Epithelial cell of prostate (primary cell): ENCODE measurements at regions not wholly inside any gene's neighbourhood (a gene's known extent, or its start where the extent isn't known, plus 50 kb on each side); places are given as distances from the start of the nearest gene placed in this dataset.

Experiments used
- DNase-seq: peaks from one replicate; pipeline ENCODE4 v3.0.0-alpha.2; 2011; ENCODE audit warnings: low read depth, low spot score
- H3K27ac ChIP-seq: fragments of 450-650 bp; 2 replicates; pipeline ENCODE4 v1.5.1; 2017; ENCODE audit warnings: mild to moderate bottlenecking

DNA sequence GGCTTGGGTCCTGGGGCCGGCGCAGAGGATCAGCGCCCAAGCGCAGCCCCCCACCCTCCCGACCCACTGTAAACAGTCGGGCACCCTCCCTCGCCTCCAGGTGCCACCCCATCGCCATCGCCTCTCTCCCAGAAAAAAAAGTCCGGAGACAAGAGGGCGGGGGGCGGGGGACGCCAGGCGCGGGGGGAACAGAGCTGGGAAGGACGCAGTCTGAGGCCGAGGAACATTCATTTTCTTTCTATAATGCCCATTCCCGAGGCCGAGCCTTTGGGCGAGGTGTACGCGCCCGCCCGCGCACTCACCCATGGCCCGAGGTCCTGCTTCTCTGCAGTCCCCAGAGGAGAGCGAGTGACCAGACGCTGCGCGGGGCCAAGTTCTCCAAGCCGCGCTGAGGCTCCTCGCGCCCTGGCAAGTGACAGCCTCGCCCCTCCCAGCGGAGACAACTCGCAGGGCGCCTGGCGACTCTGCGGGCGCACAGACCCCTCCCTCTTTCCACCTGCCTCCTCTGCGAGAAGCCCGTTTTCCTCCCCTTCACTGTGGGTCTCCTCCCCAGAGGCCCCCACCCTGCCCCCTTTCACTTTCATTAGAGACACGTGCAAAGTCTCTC, 63.5 kb upstream of the WDR17 start:
- no peak for DNase-seq
- no peak overlapping the region for H3K27ac ChIP-seq

DNA sequence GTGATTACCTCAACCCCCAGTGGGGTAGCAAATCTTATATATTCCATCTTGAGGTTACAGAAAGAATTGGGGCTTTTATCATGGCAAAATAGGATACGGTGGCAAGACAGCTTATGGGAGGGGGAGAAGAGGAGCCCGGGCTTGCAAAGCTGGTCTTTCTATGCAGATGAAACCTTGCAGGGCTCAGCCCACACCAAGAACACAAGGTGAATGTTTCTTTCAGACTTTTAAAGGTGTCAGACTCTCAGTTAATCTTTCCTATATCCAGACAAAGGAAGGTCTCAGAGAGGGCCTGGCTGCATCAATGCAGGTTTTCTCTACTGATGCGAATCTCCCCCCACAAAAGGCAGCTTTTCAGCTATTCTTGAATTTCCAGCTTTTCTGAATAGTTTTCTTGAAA, 59.9 kb upstream of the WDR17 start:
- DNase-seq: no peak
- H3K27ac ChIP-seq: no peak overlapping the region

DNA sequence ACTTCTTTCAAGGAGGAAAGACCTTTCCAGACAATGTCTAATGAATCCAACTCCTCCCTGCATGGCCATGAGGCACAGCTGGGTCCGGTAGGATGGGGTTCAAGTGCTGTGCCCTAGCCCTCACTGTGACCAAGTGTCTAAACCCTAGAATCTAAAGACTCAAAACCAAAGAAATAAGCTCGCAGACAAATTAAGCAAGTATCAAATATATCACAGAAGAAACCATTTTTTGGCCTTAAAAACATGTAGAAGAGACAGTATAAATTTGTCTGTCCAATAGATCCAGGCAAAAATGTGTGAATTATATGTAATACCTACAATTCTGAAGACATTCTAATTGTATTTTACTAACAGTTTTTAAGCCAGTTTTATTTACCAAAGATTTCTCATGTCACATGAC, 56.4 kb upstream of the WDR17 start:
- H3K27ac ChIP-seq: no peak overlapping the region
- no peak for DNase-seq

DNA sequence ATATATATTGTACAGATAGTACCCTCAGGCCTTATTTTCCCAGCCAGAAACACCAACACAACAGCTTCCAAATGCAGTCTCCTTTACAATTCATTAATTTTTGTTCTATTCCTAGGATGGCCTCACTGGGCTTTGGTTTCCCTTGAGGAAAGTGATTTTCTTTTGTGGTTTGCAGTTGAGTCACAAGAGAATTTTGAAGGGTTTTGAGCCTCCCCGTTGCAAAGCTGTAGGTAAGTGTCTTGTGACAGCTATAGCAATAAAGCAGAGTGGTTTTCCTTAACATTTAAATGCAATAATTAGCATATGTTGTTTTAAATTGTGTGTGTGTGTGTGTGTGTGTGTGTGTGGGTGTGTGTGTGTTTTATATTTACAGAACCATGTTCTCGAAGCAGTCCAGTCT, 54.1 kb upstream of the WDR17 start:
- DNase-seq: no peak
- H3K27ac ChIP-seq: no peak overlapping the region

DNA sequence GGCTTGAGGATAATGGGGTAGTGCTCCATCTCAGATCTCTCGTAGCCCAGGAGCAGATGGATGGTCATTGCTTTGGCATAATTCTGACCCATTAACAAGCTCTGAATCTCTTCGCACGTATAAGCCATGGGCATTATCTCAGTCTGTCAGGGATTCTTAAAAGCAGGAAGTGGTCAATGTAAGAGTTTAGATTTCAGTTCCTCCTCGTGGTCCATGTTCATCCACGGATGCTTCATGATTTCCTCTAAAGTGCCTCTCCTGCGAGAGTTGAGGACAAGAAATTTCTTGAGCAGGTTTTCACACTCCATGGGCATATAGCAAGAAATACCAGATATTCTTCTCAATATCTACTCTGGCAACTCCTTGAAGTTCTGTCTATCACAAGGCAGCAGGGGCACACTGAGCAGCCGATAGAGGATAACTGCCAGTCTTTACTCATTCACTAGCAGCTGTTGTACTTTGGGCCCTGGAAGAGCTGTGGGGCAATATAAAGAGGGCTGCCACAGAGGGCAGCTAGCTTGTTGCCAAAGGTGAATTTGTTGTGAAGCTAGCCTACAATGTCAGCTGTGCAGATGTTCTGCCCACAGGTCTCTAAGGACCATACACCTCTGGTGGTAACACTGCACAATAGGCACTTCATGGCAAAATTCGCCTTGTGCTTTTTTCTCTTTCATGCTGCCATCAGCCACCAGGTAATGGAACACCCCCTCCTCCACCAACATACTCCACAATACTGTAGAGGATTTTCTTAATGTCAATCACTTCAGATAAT, 52.0 kb upstream of the WDR17 start:
- H3K27ac ChIP-seq: no peak overlapping the region
- DNase-seq: no peak

DNA sequence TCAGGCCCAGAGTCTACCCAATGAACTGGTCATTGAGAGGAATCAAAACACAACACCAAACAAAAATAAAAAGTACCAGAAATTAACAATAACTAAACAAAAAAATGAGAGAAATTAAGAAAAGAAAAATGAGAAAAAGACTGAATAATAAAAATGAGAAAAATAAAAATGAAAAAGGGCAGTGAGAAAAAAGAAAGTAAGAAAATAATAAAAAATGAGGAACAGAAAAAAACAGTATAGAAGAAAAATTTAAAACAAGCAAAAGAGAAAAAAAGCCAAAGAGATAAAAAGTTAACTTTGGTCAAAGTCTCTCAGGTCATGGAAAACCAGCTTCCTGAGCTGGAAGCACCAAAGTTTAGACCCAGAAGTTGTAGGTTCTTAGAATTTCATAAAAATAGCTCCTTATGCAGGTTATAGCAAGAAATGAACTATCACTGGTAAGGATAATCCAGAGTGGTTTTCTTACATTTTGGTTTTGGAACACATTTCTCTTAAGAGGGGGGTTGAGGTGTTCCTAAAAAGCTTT, 51.0 kb upstream of the WDR17 start:
- no peak for DNase-seq
- no peak overlapping the region for H3K27ac ChIP-seq
